ENCODE measurements at regions not wholly inside any gene's neighbourhood (a gene's known extent, or its start where the extent isn't known, plus 50 kb on each side); places are given as distances from the start of the nearest gene placed in this dataset.
"Not testable (repeated sequence)": the region's sequence is repeated elsewhere in the genome, so short reads cannot be mapped to it uniquely, and the experiment has no call there.

- no peak overlapping the region for H3K27ac ChIP-seq
- no peak overlapping the region for H3K4me3 ChIP-seq (ENCODE audit: low read depth, low read length)
- no peaks in the 10 kb centered on the region for H3K27me3 ChIP-seq (replicated peaks)
- no peak for DNase-seq
- TF ChIP-seq, protein P1, sequence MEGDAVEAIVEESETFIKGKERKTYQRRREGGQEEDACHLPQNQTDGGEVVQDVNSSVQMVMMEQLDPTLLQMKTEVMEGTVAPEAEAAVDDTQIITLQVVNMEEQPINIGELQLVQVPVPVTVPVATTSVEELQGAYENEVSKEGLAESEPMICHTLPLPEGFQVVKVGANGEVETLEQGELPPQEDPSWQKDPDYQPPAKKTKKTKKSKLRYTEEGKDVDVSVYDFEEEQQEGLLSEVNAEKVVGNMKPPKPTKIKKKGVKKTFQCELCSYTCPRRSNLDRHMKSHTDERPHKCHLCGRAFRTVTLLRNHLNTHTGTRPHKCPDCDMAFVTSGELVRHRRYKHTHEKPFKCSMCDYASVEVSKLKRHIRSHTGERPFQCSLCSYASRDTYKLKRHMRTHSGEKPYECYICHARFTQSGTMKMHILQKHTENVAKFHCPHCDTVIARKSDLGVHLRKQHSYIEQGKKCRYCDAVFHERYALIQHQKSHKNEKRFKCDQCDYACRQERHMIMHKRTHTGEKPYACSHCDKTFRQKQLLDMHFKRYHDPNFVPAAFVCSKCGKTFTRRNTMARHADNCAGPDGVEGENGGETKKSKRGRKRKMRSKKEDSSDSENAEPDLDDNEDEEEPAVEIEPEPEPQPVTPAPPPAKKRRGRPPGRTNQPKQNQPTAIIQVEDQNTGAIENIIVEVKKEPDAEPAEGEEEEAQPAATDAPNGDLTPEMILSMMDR (IDR thresholded peaks at IDR 0.05; ENCODE audit: low read depth, low read length, missing control alignments), result no peak
- in situ Hi-C loops (cut with HindIII; ENCODE audit: low pct_ligation_motif_present, low sequenced_read_pairs), result no loop called here
- H3K36me3 ChIP-seq (replicated peaks), result no peaks in the 10 kb centered on the region
Observed at GRCh38 chr13:97540696-97541095, 106.7 kb downstream of the RAP2A start.

DNA sequence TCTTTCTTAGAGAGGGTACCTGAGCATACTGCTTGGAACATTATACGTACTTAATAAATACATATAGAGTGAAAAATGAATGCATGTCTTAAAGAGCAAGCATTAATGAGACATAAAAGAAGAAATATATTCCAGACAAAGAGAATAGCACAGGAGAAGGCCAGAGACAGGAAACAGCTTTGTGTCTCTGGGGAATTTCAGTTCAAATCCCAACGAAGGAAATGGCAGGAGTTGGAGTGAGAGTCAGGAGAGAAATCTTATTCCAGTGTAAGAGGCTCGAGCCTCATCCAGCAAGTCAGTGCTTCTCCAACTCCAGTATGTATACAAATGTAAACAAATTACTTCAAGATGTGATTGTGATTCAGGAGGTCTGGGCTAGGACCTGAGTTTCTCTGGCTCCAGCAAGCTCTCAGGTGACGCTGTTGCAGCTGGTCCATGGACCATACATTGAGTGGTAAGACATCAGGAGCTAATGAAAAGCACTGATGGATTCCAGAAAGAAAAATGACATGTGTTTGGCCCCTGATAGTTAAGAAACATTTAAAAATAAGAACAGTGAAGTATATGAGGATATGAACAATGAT, 108.2 kb downstream of the RAP2A start:
- TF ChIP-seq, protein P1 (IDR thresholded peaks at IDR 0.05; ENCODE audit: low read depth, low read length, missing control alignments), result no peak
- in situ Hi-C loops (cut with HindIII; ENCODE audit: low pct_ligation_motif_present, low sequenced_read_pairs), result no loop called here
- Histone ChIP-seq H3K27ac (no peak overlapping the region), H3K36me3 (replicated peaks) (no peaks in the 10 kb centered on the region), H3K27me3 (replicated peaks) (no peaks in the 10 kb centered on the region), H3K4me3 (ENCODE audit: low read depth, low read length) (no peak overlapping the region)
- no peak for DNase-seq

- Histone ChIP-seq H3K27ac (no peak overlapping the region), H3K27me3 (replicated peaks) (no peaks in the 10 kb centered on the region), H3K36me3 (replicated peaks) (no peaks in the 10 kb centered on the region), H3K4me3 (ENCODE audit: low read depth, low read length) (no peak overlapping the region)
- DNase-seq, result no peak
- in situ Hi-C loops (cut with HindIII; ENCODE audit: low pct_ligation_motif_present, low sequenced_read_pairs), result no loop called here
- TF ChIP-seq, protein P1 (IDR thresholded peaks at IDR 0.05; ENCODE audit: low read depth, low read length, missing control alignments), result no peak
Observed at GRCh38 chr13:97544031-97544765, 110.2 kb downstream of the RAP2A start.

DNA sequence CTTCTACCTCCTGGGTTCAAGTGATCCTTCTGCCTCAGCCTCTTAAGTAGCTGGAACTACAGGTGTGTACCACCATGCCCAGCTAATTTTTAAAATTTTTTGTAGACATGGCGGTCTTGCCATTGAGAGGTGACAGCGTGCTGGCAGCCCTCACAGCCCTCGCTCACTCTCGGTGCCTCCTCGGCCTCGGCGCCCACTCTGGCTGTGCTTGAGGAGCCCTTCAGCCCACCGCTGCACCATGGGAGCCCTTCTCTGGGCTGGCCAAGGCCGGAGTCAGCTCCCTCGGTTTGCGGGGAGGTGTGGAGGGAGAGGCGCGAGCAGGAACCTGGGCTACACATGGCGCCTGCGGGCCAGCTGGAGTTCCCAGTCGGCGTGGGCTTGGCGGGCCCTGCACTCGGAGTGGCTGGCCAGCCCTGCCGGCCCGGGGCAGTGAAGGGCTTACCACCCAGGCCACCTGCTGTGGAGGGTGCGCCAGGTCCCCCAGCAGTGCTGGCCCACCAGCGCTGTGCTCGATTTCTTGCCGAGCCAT, 111.1 kb downstream of the RAP2A start:
- H3K27me3 ChIP-seq (replicated peaks); H3K36me3 ChIP-seq (replicated peaks); DNase-seq; H3K4me3 ChIP-seq (ENCODE audit: low read depth, low read length); in situ Hi-C loops (cut with HindIII; ENCODE audit: low pct_ligation_motif_present, low sequenced_read_pairs); H3K27ac ChIP-seq: not testable (repeated sequence)

DNA sequence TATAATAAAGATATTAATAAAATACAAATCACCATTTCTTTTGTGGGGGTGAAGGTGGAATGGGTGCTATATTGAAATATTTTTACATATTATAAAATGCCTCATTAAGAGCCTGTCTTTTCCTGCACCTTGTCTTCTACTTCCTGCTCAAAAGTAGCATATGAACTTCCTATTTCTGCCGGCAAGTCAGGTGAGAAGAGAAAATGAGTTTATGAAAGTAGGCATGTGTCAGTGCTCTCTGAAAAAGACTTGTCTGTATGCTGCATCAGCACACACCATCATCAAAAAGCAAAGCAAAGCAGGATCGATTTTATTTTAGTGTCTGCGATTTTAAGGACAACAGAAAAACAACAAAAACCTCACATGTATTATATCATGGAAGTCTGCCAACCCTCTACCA, 114.2 kb downstream of the RAP2A start:
- DNase-seq, result no peak
- in situ Hi-C loops (cut with HindIII; ENCODE audit: low pct_ligation_motif_present, low sequenced_read_pairs), result no loop called here
- TF ChIP-seq, protein P1 (IDR thresholded peaks at IDR 0.05; ENCODE audit: low read depth, low read length, missing control alignments), result no peak
- Histone ChIP-seq H3K36me3 (replicated peaks) (no peaks in the 10 kb centered on the region), H3K27me3 (replicated peaks) (no peaks in the 10 kb centered on the region), H3K4me3 (ENCODE audit: low read depth, low read length) (no peak overlapping the region), H3K27ac (no peak overlapping the region)

- DNase-seq, result no peak
- TF ChIP-seq, protein P1 (IDR thresholded peaks at IDR 0.05; ENCODE audit: low read depth, low read length, missing control alignments), result no peak
- Histone ChIP-seq H3K4me3 (ENCODE audit: low read depth, low read length) (no peak overlapping the region), H3K36me3 (replicated peaks) (no peaks in the 10 kb centered on the region), H3K27ac (no peak overlapping the region), H3K27me3 (replicated peaks) (no peaks in the 10 kb centered on the region)
- in situ Hi-C loops (cut with HindIII; ENCODE audit: low pct_ligation_motif_present, low sequenced_read_pairs), result no loop called here
Observed at GRCh38 chr13:97548711-97549110, 114.7 kb downstream of the RAP2A start.

All from brain microvascular endothelial cell (primary cell).